B cell (primary cell): ENCODE measurements at regions not wholly inside any gene's neighbourhood (a gene's known extent, or its start where the extent isn't known, plus 50 kb on each side); places are given as distances from the start of the nearest gene placed in this dataset.

Source experiments
- ATAC-seq: fragments of 200-7000 bp; cut with Tn5 transposase; one replicate; pipeline ENCODE4 v1.10.0; 2021; ENCODE audit warnings: low read depth, mild to moderate bottlenecking, moderate number of reproducible peaks, moderate library complexity
- CTCF ChIA-PET: fragments of 350-600 bp; sonication (Branson Sonifier 250); formaldehyde crosslinking; loops from one replicate; lab custom pipeline; 2021; ENCODE audit warnings: antibody characterized with exemption, inconsistent platforms; lab: Charles Lee
- POLR2A ChIA-PET: fragments of 350-600 bp; sonication (Branson Sonifier 250); formaldehyde crosslinking; loops from one replicate; lab custom pipeline; 2021; ENCODE audit warnings: antibody characterized with exemption; lab: Charles Lee
- DNase-seq: peaks from one replicate; pipeline ENCODE4 v3.0.0; 2013
- H2AFZ ChIP-seq: 2 replicates; pipeline ENCODE4 v1.6.1; 2012; ENCODE audit warnings: mild to moderate bottlenecking, low read depth, low read length; ENCODE audit not compliant: insufficient read depth, poor library complexity, severe bottlenecking
- H3K27ac ChIP-seq, 2 donors: 1 replicate in 1 of 2; 2 replicates in 1 of 2; pipeline ENCODE4 v1.5.1; 2012 to 2013; ENCODE audit warnings: low read length in 2 of 2, mild to moderate bottlenecking in 2 of 2, moderate library complexity in 1 of 2
- H3K27me3 ChIP-seq, 4 experiments: fragments of 200-600 bp in 1 of 4; sonication (generic) in 1 of 4; replicated peaks in 1 of 4; 1 replicate in 2 of 4; 2 replicates in 2 of 4; pipeline versions ENCODE4 v1.6.1 to v1.7.0; 2013 to 2016; ENCODE audit warnings: low read length in 3 of 4, mild to moderate bottlenecking in 2 of 4, mixed read lengths in 1 of 4, moderate library complexity in 1 of 4; ENCODE audit not compliant: insufficient read depth in 4 of 4, control insufficient read depth in 3 of 4; ENCODE audit errors: control extremely low read depth in 1 of 4
- H3K36me3 ChIP-seq, 2 experiments: replicated peaks in 1 of 2; 1 replicate in 1 of 2; 2 replicates in 1 of 2; pipeline versions ENCODE4 v1.6.1 to v1.7.1; 2013; ENCODE audit warnings: low read length in 1 of 2; ENCODE audit not compliant: insufficient read depth in 2 of 2, control insufficient read depth in 1 of 2; ENCODE audit errors: control extremely low read depth in 1 of 2, extremely low read depth in 1 of 2
- H3K4me1 ChIP-seq, 2 donors: fragments of 200-600 bp in 1 of 2; sonication (generic) in 1 of 2; 1 replicate in 1 of 2; 2 replicates in 1 of 2; pipeline versions ENCODE4 v1.5.1 to v1.6.1; 2013 to 2017; ENCODE audit warnings: low read length in 2 of 2; ENCODE audit not compliant: control insufficient read depth in 2 of 2, insufficient read depth in 2 of 2
- H3K4me2 ChIP-seq: replicated peaks from 2 replicates; pipeline ENCODE3; 2012; ENCODE audit warnings: mild to moderate bottlenecking, low read depth, low read length; ENCODE audit not compliant: poor library complexity, severe bottlenecking
- H3K4me3 ChIP-seq, 5 experiments: fragments of 200-600 bp in 1 of 5; sonication (generic) in 1 of 5; 1 replicate in 3 of 5; 2 replicates in 2 of 5; pipeline versions ENCODE4 v1.5.1 to v1.7.0; 2011 to 2016; ENCODE audit warnings: low read length in 4 of 5, mild to moderate bottlenecking in 4 of 5, low read depth in 2 of 5, control low read depth in 1 of 5, moderate library complexity in 1 of 5; ENCODE audit not compliant: insufficient read depth in 1 of 5; ENCODE audit errors: control extremely low read depth in 1 of 5, extremely low read depth in 1 of 5
- H3K79me2 ChIP-seq: fragments of 200-600 bp; sonication (generic); one replicate; pipeline ENCODE4 v1.6.0; 2016; ENCODE audit warnings: low read length; ENCODE audit not compliant: control insufficient read depth, insufficient read depth
- H3K9ac ChIP-seq: fragments of 200-600 bp; sonication (generic); 2 replicates; pipeline ENCODE4 v1.6.1; 2017; ENCODE audit warnings: mild to moderate bottlenecking, low read length, moderate library complexity
- H3K9me3 ChIP-seq, 3 donors: one replicate each; pipeline versions ENCODE4 v1.6.1 to v1.7.1; 2013; ENCODE audit warnings: low read length in 2 of 3; ENCODE audit not compliant: control insufficient read depth in 2 of 3, insufficient read depth in 1 of 3; ENCODE audit errors: control extremely low read depth in 1 of 3
- H4K20me1 ChIP-seq: 2 replicates; pipeline ENCODE4 v1.6.0; 2012; ENCODE audit warnings: mild to moderate bottlenecking, low read length; ENCODE audit not compliant: insufficient read depth, control insufficient read depth, poor library complexity, severe bottlenecking
- H3K27ac Mint-ChIP-seq: one replicate; pipeline ENCODE4 v1.8.0; 2021; ENCODE audit warnings: mixed read lengths
- H3K27me3 Mint-ChIP-seq: one replicate; pipeline ENCODE4 v1.8.0; 2021; ENCODE audit warnings: mixed read lengths
- H3K4me1 Mint-ChIP-seq: one replicate; pipeline ENCODE4 v1.8.0; 2021; ENCODE audit warnings: mixed read lengths
- H3K4me3 Mint-ChIP-seq: one replicate; pipeline ENCODE4 v1.8.0; 2021; ENCODE audit warnings: mixed read lengths
- H3K9me3 Mint-ChIP-seq: one replicate; pipeline ENCODE4 v1.8.0; 2022; ENCODE audit warnings: mixed read lengths; ENCODE audit not compliant: insufficient read depth
- CTCF ChIP-seq: fragments of 200-600 bp; IDR thresholded peaks from one replicate; pipeline ENCODE4 v1.8.0; 2022; ENCODE audit warnings: antibody characterized with exemption, mild to moderate bottlenecking
- EZH2 ChIP-seq: IDR thresholded peaks from 2 replicates; pipeline ENCODE4 v1.6.1; 2012; ENCODE audit warnings: borderline replicate concordance, low read depth, mild to moderate bottlenecking, moderate library complexity, low read length; ENCODE audit not compliant: insufficient read depth, poor library complexity, severe bottlenecking
- WGBS: methylation state at CpG from one replicate; pipeline ENCODE4 v1.1.5; 2013; ENCODE audit warnings: missing lambda C conversion rate; ENCODE audit not compliant: insufficient coverage; 5-methylcytosine and 5-hydroxymethylcytosine counted together
- intact Hi-C: fragments of 100-400 bp; cut with micrococcal nuclease; formaldehyde crosslinking; loops from one replicate; pipeline ENCODE4 v1.10.0; 2022

DNA sequence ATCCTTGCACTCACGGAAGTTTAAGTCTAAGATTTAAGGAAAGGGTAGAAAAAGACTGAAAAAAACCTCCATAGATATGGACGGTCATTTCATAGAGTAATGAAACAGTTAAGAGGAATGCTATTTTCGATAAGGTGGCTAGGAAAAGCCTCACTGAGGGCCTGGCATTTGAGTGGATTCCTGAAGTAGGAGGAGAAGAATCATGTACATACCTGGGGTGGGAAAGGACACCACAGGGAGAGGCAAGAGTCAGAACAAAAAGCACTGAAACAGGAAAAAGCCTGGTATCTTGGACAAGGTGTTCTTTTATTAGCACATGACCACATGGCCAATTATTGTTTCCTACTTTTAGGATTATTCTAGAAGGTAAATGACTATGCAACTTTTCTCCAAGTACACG is 547.2 kb upstream of the DIPK2B start:
- Mint-ChIP-seq H3K9me3 (no peaks in the 10 kb centered on the region), H3K27ac (no peak overlapping the region), H3K4me1 (peaks cover 23% of the 10 kb centered on the region), H3K27me3 (no peaks in the 10 kb centered on the region), H3K4me3 (no peak overlapping the region)
- Histone ChIP-seq H3K79me2 (peaks cover 39% of the 10 kb centered on the region), H3K4me3 (no peak overlapping the region), H4K20me1 (no peaks in the 10 kb centered on the region), H2AFZ (no peak overlapping the region), H3K36me3 (peaks cover 1 to 16% of the 10 kb centered on the region in 2 experiments), H3K4me2 (no peak overlapping the region), H3K27ac (no peak overlapping the region), H3K9me3 (no peaks in the 10 kb centered on the region), H3K27me3 (no peaks in the 10 kb centered on the region), H3K9ac (no peak overlapping the region), H3K4me1 (peaks cover 7 to 15% of the 10 kb centered on the region in 2 donors)
- intact Hi-C loops: no loop called here
- no CpG with 5 or more reads among the region's 4 CpGs for WGBS
- POLR2A ChIA-PET: no interaction called here
- DNase-seq: no peak
- no peak for TF ChIP-seq EZH2
- no peak for TF ChIP-seq CTCF
- no peak for ATAC-seq
- CTCF ChIA-PET: interaction anchor here (0.7 kb wide), 1 partner anchor 232 kb away, joined by 3 read pairs; no protein-coding TSS in a partner anchor

- H3K4me3 ChIP-seq: no peak overlapping the region
- POLR2A ChIA-PET: no interaction called here
- H3K4me1 ChIP-seq: peaks cover 3 to 4% of the 10 kb centered on the region in 2 donors
- no peak overlapping the region for H3K9ac ChIP-seq
- H3K9me3 ChIP-seq: no peaks in the 10 kb centered on the region
- intact Hi-C loops: no loop called here
- Mint-ChIP-seq H3K27ac (peak overlapping the region; percentile 64), H3K4me1 (peaks cover 20% of the 10 kb centered on the region), H3K9me3 (no peaks in the 10 kb centered on the region), H3K27me3 (no peaks in the 10 kb centered on the region), H3K4me3 (no peak overlapping the region)
- CTCF ChIA-PET: no interaction called here
- H3K36me3 ChIP-seq: peaks cover 1 to 16% of the 10 kb centered on the region in 2 experiments
- no peak overlapping the region for H3K27ac ChIP-seq
- no peaks in the 10 kb centered on the region for H4K20me1 ChIP-seq
- TF ChIP-seq CTCF (no peak), EZH2 (no peak)
- no peak overlapping the region for H3K4me2 ChIP-seq
- no peak for DNase-seq
- no peak for ATAC-seq
- no peak overlapping the region for H2AFZ ChIP-seq
- H3K79me2 ChIP-seq: peaks cover 15% of the 10 kb centered on the region
- no peaks in the 10 kb centered on the region for H3K27me3 ChIP-seq
These were observed 544.8 kb upstream of the DIPK2B start for GRCh38 chrX:45745479-45745878.
